ENCODE measurements at regions not wholly inside any gene's neighbourhood (a gene's known extent, or its start where the extent isn't known, plus 50 kb on each side); places are given as distances from the start of the nearest gene placed in this dataset.

DNA sequence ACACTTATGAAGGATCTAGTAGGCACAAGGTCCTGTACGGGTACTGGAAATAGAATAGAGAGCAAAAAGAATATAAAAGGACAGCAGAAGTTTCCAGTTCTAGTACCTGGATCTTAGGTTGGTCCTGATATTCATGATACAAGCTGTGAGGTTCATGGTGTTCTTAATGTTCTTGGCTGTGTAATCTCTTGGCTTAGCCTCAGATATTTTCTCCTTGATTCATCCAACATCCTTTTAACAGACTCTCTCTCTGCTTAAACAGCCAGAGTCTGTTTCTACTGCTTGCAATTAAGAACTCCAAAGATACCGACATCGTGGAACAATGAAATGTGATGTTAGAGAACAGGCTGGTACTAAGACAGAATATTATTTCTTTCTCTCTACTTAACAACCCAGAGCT, 49.9 kb downstream of the CNTN3 start:
- peak; percentile 32 for DNase-seq (ENCODE audit: low spot score)

- DNase-seq (ENCODE audit: low spot score) = no peak
Measured at GRCh38 chr3:74562558-74563269, 51.7 kb downstream of the CNTN3 start.

DNA sequence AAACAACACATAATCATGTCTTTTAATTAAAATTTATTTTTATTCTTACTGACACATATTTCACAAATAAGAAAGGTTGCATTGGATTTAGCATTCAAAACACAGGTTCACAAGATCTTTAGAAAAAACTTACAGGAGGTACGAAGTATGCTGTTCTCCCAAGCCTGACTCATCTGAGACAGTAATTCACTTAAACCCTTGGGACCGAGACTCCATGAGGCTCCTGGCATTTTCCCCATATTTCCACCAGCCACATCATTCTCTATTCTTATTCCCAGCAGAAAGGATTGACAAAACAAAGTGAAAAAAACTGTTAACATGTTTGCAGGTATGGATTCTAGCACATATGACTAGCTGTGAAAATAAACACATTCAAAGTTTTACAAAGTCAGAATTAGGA, 52.6 kb downstream of the CNTN3 start:
- peak; percentile 49 for DNase-seq (ENCODE audit: low spot score)

GRCh38 chr3:74559261-74559660, 55.2 kb downstream of the CNTN3 start:
- DNase-seq (ENCODE audit: low spot score) = no peak

GRCh38 chr3:74550686-74551085, 63.8 kb downstream of the CNTN3 start:
- DNase-seq (ENCODE audit: low spot score) = no peak

- no peak for DNase-seq (ENCODE audit: low spot score)
Measured at GRCh38 chr3:74546426-74546825, 68.0 kb downstream of the CNTN3 start.

- no peak for DNase-seq (ENCODE audit: low spot score)
Measured at GRCh38 chr3:74542441-74542840, 72.0 kb downstream of the CNTN3 start.

DNA sequence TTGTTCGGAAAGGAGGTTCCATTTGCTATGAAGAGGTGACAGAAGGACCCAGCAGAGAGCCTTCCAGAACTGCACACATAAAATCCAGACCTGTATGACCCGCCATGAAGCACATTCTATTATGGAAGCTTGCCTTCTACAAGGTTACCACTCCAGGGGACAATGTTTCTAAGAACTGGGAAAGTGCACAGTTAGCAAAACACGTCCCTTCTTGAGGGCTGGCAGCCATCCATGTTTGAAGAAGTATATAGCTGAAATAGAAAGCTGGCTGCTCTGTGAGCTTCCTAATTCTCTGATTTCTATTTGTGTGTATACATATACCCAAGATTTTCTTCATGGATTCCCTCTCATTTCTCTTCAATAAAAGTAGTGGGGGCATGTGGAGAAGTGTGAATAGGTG, 74.6 kb downstream of the CNTN3 start:
- DNase-seq (ENCODE audit: low spot score) = no peak

DNA sequence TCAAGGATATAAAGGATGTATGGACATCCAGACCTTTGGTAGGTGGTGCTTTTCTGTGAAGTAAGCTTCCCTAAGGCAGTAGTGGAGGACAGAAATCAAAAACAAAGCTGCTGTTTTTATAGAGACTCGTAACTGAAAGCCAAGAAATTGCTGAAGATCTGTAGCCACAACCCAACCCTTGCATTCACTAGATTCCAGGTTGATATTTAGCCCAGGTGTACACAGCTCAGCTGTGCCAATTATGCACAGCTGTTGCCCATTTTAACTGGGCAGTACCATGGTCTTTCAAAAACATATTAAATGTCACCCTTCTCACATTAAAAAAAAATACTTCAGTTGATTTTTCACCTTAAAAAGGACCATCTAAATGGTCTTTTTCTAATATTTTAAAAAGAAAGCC, 75.8 kb downstream of the CNTN3 start:
- DNase-seq (ENCODE audit: low spot score) = no peak

DNA sequence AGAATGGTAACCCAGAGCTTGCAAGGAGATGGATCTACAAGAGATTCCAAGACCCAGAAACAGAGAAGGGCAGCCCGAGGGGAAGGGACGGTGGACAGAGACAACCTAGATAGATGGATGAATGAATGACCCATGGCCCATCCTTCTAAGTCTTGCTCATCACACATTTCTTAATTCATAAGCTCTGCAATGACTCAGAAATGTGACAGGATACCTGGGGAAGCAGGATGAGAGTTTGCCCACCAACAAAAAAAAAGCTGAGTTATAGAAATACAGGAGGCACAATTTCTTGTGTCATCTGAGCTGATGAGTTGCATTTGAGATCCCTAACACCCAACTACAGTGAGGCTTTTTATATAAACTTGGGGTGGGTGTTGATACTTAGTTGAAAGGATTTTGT, 76.6 kb downstream of the CNTN3 start:
- no peak for DNase-seq (ENCODE audit: low spot score)

DNA sequence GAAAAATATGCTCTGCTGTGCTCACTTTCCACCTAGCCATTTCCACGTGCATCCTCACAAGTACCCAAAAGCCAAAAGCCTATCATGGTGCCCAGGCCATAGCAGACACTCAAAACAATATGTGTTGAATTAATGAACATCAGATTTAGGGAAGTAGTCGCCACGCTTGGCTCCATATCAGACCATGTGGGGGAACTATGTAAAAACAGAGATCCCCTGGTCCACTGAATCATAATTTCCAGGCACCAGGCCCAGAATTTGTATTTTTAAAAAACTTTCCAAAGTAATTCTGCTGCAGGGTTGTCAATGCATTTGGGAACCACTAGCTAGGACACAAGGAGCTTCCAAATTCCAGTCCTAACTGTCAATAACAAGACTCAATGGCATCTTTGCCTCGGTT, 77.3 kb downstream of the CNTN3 start:
- peak; percentile 78 for DNase-seq (ENCODE audit: low spot score)

DNA sequence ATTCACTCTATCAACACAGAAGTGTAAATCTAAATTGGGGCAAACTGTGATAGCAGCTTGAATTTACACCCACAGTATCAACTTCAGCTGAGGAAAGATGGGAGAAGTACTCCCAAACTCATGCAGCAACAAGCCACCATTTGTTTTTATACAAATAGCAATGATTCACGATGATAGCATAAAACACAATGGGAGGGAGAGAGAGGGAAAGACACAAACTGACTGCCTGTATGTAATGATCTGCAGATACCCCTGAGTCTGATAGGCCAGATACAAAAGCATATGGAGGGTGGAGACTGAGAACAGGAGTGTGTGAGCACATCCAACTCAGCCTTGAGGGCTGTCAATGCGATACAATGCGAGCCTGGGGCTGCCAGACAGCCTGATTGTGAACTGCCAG, 79.2 kb downstream of the CNTN3 start:
- DNase-seq (ENCODE audit: low spot score) = no peak

DNA sequence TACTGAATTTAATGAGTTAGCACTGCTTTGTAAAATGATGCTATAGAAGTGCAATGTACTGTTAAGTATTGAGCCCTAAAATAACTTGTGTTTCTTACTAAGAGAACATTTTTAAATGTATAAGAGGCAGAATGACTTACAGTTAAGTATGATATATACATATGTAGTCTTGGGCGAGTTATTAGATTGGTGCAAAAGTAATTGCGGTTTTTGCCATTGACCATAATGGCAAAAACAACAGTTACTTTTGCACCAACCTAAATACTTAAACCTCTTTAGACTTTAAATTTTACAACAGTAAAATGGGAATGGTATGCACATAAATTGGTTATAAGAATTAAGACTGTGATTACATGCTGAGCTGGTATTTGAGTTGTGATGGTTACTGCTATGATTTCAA, 79.8 kb downstream of the CNTN3 start:
- no peak for DNase-seq (ENCODE audit: low spot score)

- DNase-seq (ENCODE audit: low spot score) = peak; percentile 82
Measured at GRCh38 chr3:74532446-74532845, 82.0 kb downstream of the CNTN3 start.

- DNase-seq (ENCODE audit: low spot score) = peak; percentile 12
Measured at GRCh38 chr3:74531491-74531890, 83.0 kb downstream of the CNTN3 start.

DNA sequence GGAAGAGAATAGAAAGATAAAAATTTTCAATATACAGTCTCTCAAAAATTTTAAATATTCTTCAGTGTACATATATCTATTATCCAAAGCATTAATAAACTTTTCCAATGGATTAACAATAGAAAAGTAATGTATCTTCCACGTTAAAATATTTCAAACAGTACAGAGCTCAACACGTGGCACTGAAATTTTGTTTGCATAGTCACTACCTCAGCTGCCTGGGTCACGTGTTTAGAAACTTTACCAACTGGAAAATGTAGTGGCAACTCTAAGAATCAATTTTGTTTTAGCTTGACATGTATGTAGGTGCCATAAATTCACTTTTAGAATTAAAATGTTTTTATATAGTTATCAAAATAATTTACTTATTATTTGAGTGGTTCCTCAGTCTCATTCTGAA, 85.3 kb downstream of the CNTN3 start:
- no peak for DNase-seq (ENCODE audit: low spot score)

DNA sequence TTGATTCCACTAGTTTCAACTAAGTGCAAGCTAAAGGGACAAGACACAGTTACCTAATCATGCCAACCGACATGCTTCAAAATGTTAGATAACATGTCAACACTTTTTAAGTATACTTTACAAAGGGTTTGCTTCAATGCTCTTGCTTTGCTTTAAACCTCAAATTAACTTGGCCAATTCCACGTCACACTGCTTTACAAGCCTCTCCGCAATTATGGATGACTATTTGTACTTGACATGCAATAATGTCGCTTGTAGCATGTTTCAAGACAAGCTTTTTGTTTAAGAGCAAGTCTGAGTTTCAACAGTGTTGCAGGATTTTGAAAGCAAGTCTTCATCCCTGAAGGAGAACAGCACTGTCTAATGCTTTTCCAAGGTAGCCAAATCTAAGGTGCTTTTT, 86.9 kb downstream of the CNTN3 start:
- DNase-seq (ENCODE audit: low spot score) = no peak

DNA sequence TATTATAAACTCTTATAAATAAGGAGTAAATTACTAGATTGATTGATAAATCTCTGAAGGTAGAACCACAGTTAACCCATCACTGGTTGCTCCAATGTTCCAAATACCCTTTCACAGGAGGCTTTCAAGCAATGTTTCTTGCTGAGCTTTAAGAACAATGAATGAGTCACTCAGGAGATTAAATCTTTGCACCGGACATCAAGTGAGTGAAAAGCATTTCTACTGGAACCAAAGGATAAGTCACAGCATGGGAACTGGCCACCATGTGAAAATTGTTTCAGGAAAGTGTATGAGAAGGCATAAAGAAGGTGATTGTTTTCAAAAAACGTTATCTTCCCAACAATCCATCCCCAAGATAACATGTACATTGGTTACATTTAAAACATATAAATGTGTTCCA, 90.6 kb downstream of the CNTN3 start:
- DNase-seq (ENCODE audit: low spot score) = no peak

GRCh38 chr3:74520895-74521294, 93.6 kb downstream of the CNTN3 start:
- no peak for DNase-seq (ENCODE audit: low spot score)

GRCh38 chr3:74518610-74519009, 95.8 kb downstream of the CNTN3 start:
- DNase-seq (ENCODE audit: low spot score) = no peak

DNA sequence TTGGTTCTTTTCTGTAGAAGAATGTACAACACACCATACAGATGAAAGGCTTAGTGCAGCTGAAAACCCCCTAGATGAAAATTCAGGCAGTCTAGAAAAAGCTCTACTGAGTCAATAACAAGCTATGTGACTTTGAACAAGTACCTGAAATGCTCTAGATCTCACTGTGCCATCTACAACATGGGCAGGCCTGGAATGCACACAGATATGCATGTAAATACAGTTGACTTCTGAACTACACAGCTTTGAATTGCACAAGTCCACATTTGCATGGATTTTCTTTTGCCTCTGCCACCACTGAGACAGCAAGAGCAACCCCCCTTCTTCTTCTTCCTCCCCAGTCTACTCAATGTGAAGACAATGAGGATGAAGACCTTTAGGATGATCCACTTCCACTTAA, 98.4 kb downstream of the CNTN3 start:
- DNase-seq (ENCODE audit: low spot score) = no peak

DNA sequence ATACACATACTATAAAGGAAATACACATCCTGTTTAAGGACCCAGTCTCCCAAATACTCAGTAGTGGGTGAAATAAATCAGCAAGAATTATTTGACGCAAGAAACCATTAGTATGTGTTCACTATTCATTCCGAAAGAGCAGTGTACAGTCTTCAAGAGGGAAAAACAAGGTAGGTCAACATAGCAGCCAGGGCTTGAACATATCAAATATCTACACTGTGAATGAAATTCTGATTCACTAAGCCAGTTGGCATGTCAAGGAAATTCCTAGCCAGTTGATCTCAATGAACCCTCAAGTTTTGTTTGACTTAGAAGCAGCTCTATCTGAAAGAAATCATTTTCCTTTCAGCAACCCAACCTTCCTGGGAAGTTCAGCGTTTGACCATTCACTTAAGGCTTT, 99.0 kb downstream of the CNTN3 start:
- no peak for DNase-seq (ENCODE audit: low spot score)

DNA sequence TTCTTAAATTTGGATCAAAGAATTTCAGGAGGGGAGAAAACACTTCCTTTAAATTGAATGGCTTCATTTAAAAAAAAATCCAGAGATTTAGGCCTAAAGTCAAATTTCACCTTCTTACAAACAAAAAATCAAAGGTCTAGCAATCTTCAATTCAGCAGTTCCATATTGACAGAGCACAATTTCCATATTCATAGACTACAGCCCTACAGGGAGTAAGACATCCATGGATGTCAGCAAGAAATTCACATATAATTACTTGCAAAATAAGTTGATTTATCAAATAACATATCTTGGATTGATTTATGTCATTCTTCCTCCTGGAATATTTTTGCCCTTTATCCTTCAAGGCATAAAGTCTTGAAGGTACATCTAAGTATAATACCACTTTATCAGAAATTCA, 103.4 kb downstream of the CNTN3 start:
- DNase-seq (ENCODE audit: low spot score) = no peak

DNA sequence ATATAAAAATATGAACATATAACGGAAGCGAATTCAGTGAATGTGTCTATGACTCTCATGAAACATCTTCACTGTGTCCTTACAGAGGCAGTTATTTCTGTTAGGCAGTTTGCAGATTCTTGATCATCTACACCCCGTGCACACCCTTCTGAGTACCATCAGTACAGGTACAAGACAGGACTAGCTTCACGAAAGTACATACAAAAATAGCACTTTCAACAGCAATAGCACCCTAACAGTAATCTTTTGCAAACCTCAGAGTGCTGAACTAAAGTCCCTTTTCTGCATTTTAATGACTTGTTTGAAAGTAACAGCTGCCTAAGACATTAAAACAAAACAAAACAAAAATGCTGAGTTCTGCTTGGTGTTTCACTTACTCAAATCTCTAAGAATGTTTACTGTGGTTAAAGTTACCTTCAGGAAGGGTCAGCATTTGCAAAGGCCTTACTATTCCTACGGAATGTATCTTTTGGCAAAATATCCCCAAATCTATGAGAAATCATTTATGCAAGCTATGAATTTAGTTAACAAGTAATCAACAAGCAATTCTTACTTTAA, 104.1 kb downstream of the CNTN3 start:
- DNase-seq (ENCODE audit: low spot score) = no peak

Data from AG20443 (cell line).